Kidney (tissue), 13 donors: ENCODE measurements at regions not wholly inside any gene's neighbourhood (a gene's known extent, or its start where the extent isn't known, plus 50 kb on each side); places are given as distances from the start of the nearest gene placed in this dataset.

Source experiments
- DNase-seq, 5 donors: peaks; one replicate each; pipeline ENCODE4 v3.0.0-alpha.2; 2013 to 2020
- FAIRE-seq: peaks from 2 replicates; lab custom pipeline; 2012; peaks lifted over from hg19 to GRCh38; lab: Jason Lieb, UNC
- H3K27ac ChIP-seq, 2 donors: one replicate each; pipeline ENCODE4 v1.7.0; 2013; ENCODE audit warnings: low read depth in 2 of 2, low read length in 2 of 2, inconsistent platforms in 1 of 2
- H3K27me3 ChIP-seq: one replicate; pipeline ENCODE4 v1.7.1; 2013; ENCODE audit warnings: low read length, inconsistent platforms; ENCODE audit not compliant: control insufficient read depth, insufficient read depth
- H3K36me3 ChIP-seq, 3 donors: one replicate each; pipeline versions ENCODE4 v1.7.0 to v1.7.1; 2013; ENCODE audit warnings: low read length in 3 of 3, control low read depth in 1 of 3, inconsistent platforms in 1 of 3; ENCODE audit not compliant: insufficient read depth in 3 of 3, control insufficient read depth in 2 of 3
- H3K4me1 ChIP-seq, 3 donors: one replicate each; pipeline versions ENCODE4 v1.7.0 to v1.7.1; 2013; ENCODE audit warnings: low read length in 3 of 3, inconsistent platforms in 1 of 3, low read depth in 1 of 3; ENCODE audit not compliant: control insufficient read depth in 2 of 3, insufficient read depth in 2 of 3
- H3K4me3 ChIP-seq, 3 donors: one replicate each; pipeline versions ENCODE4 v1.7.0 to v1.8.1; 2013; ENCODE audit warnings: low read length in 3 of 3, control low read depth in 1 of 3, inconsistent platforms in 1 of 3
- H3K9ac ChIP-seq, 3 donors: one replicate each; pipeline versions ENCODE4 v1.7.0 to v1.7.1; 2013; ENCODE audit warnings: low read length in 3 of 3, control low read depth in 1 of 3, inconsistent platforms in 1 of 3
- H3K9me3 ChIP-seq, 3 donors: one replicate each; pipeline versions ENCODE4 v1.7.0 to v1.7.1; 2013; ENCODE audit warnings: low read length in 3 of 3, control low read depth in 1 of 3, inconsistent platforms in 1 of 3; ENCODE audit not compliant: control insufficient read depth in 2 of 3, insufficient read depth in 1 of 3
- CTCF ChIP-seq: IDR thresholded peaks from 3 replicates; pipeline ENCODE4 v1.5.1; 2012; ENCODE audit warnings: mild to moderate bottlenecking, moderate library complexity, borderline replicate concordance; ENCODE audit not compliant: insufficient read depth; ENCODE audit errors: extremely low read depth
- intact Hi-C: fragments of 100-400 bp; cut with DNase I; formaldehyde crosslinking; loops from one replicate; pipeline ENCODE4 v1.11.1; 2022
- donor health status: control.
- donor health status: control.
- donor health status: control.
- donor health status: control.
- donor health status: control.
- donor health status: DM: yes; HTN: yes; CAD: no.
- donor health status: Normal renal cell carcinoma (clear cell type).

- H3K9ac ChIP-seq, result no peak overlapping the region
- H3K4me3 ChIP-seq, result no peak overlapping the region
- H3K27ac ChIP-seq, result no peak overlapping the region
- DNase-seq, result no peak
- H3K9me3 ChIP-seq, result no peaks in the 10 kb centered on the region
- no peaks in the 10 kb centered on the region for H3K36me3 ChIP-seq
- FAIRE-seq, result no peak
- intact Hi-C loops, result no loop called here
- H3K27me3 ChIP-seq, result peaks cover 4% of the 10 kb centered on the region
- no peaks in the 10 kb centered on the region for H3K4me1 ChIP-seq
- TF ChIP-seq CTCF, result no peak
Measured at GRCh38 chr20:20856956-20857355, 144.5 kb upstream of the RALGAPA2 start.

GRCh38 chr20:20856306-20856705 lies 143.9 kb upstream of the RALGAPA2 start:
- intact Hi-C loops, result no loop called here
- Histone ChIP-seq H3K4me1 (no peaks in the 10 kb centered on the region), H3K9me3 (no peaks in the 10 kb centered on the region)

DNA sequence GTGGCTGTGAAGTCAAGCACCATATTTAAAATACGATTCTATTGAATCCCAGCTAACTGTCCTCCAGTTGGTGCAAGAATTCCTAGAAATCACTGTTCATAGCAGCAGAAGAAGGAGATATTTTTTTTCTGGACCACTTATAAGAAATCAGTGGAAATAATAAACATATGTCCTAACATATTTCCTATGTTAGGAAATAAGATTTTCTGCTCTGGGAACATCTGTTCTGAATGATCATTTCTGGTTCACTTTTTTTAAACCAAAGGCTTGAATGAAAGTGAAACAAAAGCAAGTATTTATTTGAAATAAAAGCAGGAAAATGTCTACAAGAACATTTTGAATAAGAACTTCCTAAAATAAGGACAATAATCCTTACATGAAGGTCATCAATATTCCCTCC lies 138.9 kb upstream of the RALGAPA2 start:
- Histone ChIP-seq H3K9ac (no peak overlapping the region), H3K27ac (no peak overlapping the region), H3K9me3 (no peaks in the 10 kb centered on the region), H3K4me3 (no peak overlapping the region), H3K27me3 (no peaks in the 10 kb centered on the region), H3K4me1 (no peaks in the 10 kb centered on the region), H3K36me3 (no peaks in the 10 kb centered on the region)
- FAIRE-seq (no peak), DNase-seq (no peak)
- no peak for TF ChIP-seq CTCF
- intact Hi-C loops, result no loop called here

More at GRCh38 chr20:20856306-20856705, 143.9 kb upstream of the RALGAPA2 start:
- H3K27me3 ChIP-seq, result peaks cover 4% of the 10 kb centered on the region
- H3K4me3 ChIP-seq, result no peak overlapping the region
- H3K9ac ChIP-seq, result no peak overlapping the region
- no peak for FAIRE-seq
- no peaks in the 10 kb centered on the region for H3K36me3 ChIP-seq
- H3K27ac ChIP-seq, result no peak overlapping the region
- DNase-seq, result no peak
- TF ChIP-seq CTCF, result no peak

DNA sequence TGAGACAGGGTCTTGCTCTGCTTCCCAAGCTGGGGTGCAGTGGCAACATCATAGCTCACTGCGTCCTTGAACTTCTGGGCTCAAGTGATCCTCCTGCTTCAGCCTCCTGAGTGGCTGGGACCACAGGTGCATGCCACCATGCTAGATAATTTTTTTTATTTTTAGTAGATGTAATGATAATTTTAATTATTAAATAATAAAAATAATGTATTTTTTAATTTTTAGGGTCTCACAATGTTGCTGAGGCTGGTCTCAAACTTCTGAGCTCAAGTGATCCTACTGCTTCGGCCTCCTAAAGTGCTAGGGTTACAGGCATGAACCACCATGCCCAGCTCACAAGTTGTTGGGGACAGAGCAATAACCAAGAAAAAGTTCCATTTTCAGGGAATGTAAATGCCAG lies 138.0 kb upstream of the RALGAPA2 start:
- no peaks in the 10 kb centered on the region for H3K36me3 ChIP-seq
- no peaks in the 10 kb centered on the region for H3K9me3 ChIP-seq
- no peaks in the 10 kb centered on the region for H3K27me3 ChIP-seq
- intact Hi-C loops, result no loop called here
- TF ChIP-seq CTCF, result no peak
- no peak for DNase-seq
- no peak overlapping the region for H3K27ac ChIP-seq
- no peak overlapping the region for H3K4me3 ChIP-seq
- no peak overlapping the region for H3K9ac ChIP-seq
- no peaks in the 10 kb centered on the region for H3K4me1 ChIP-seq
- FAIRE-seq, result no peak
